Upper lobe of left lung (tissue), 6 donors: ENCODE measurements at regions not wholly inside any gene's neighbourhood (a gene's known extent, or its start where the extent isn't known, plus 50 kb on each side); places are given as distances from the start of the nearest gene placed in this dataset.

Experiments
- ATAC-seq, 2 donors: fragments of 200-7000 bp; cut with Tn5 transposase; one replicate each; pipeline ENCODE4 v1.9.1; 2022; ENCODE audit warnings: mild to moderate bottlenecking in 2 of 2, moderate library complexity in 2 of 2; ENCODE audit not compliant: low FRiP score in 2 of 2
- DNase-seq, 2 donors: peaks; one replicate each; pipeline ENCODE4 v3.0.0-alpha.2; 2019 to 2020
- H3K27ac ChIP-seq, 4 donors: fragments of 200-600 bp; sonication (generic); one replicate each; pipeline ENCODE4 v1.5.1; 2016 to 2019
- H3K27me3 ChIP-seq, 4 donors: fragments of 200-600 bp; sonication (generic); one replicate each; pipeline ENCODE4 v1.5.1; 2017 to 2019
- H3K36me3 ChIP-seq, 4 donors: fragments of 200-600 bp; sonication (generic); one replicate each; pipeline ENCODE4 v1.5.1; 2016 to 2019
- H3K4me1 ChIP-seq, 4 donors: fragments of 200-600 bp; sonication (generic); one replicate each; pipeline ENCODE4 v1.5.1; 2018 to 2019
- H3K4me3 ChIP-seq, 4 donors: fragments of 200-600 bp; sonication (generic); one replicate each; pipeline ENCODE4 v1.5.1; 2017 to 2019; ENCODE audit warnings: mild to moderate bottlenecking in 2 of 4, moderate library complexity in 1 of 4
- H3K9me3 ChIP-seq, 4 donors: fragments of 200-600 bp; sonication (generic); one replicate each; pipeline ENCODE4 v1.5.1; 2018 to 2019
- EP300 ChIP-seq, 4 donors: sonication (generic); formaldehyde crosslinking; IDR thresholded peaks; one replicate each; pipeline ENCODE4 v1.5.1; 2017; ENCODE audit warnings: antibody characterized with exemption in 4 of 4, control low read depth in 2 of 4
- POLR2A ChIP-seq, 4 donors: fragments of 450-650 bp; IDR thresholded peaks; one replicate each; pipeline ENCODE4 v1.5.1; 2016 to 2017; ENCODE audit warnings: antibody characterized with exemption in 4 of 4, mild to moderate bottlenecking in 2 of 4
- POLR2AphosphoS5 ChIP-seq, 2 donors: sonication (generic); formaldehyde crosslinking; IDR thresholded peaks; one replicate each; pipeline ENCODE4 v1.5.1; 2017; ENCODE audit warnings: antibody characterized with exemption in 2 of 2
- WGBS, 2 donors: methylation state at CpG; one replicate each; pipeline ENCODE4 v1.1.5; 2017 to 2018; 5-methylcytosine and 5-hydroxymethylcytosine counted together
- TF ChIP-seq, protein P1 (sequence below), 6 experiments: fragments of 450-650 bp in 4 of 6; fragments of 200-600 bp in 2 of 6; sonication (generic) in 2 of 6; IDR thresholded peaks; one replicate each; pipeline ENCODE4 v1.5.1; 2016 to 2019; ENCODE audit warnings: antibody characterized with exemption in 6 of 6
- donor health status: DM: no; HTN: no; CAD: no; lungs with moderate emphysema.
- donor health status: DM: no; HTN: yes; CAD: no; lungs with severe emphysema.

DNA sequence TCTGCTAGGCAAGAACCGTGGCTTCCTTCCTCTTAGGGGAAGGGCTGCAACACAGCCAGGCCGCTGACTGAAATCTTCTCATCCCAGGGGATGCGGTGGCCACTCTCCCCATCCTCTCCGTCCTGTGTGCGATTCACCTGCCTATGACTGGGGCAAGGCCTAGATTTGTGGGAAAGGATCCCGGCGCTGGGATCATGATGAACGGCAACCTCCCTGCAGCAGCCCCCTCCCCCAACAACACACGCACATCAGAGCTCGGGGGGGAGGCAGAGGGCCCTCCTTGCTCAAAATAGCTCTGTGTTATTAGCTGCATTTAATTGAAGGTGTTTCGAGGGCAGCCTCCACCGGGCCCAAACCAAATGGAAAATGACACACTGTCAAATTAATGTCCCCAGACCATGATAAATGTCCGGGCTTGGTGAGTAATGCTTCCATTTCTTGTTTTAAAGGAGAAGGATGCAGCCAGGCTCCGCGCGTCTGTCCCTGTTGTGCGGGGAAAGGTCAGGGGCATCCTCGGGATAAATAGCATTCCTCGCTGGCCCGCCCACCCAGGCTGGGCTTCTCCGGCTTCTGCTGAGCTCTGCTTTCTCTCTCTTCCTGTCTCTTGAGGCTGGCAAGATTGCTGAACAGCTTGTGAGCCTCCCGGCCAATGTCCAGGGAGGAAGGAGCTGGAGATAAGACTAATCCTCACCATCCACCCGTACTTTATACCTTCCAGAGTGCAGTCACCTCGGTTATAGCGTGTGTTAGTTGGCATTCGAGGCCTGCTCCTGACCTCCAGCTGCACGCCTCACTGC, 56.4 kb upstream of the TLE3 start:
- 66 to 74% methylated on average over 21 to 27 of the region's 27 CpGs for WGBS, 2 donors
- Histone ChIP-seq H3K27ac (peak overlapping the region in 1 of 4 donors; percentile 45), H3K4me3 (no peak overlapping the region), H3K36me3 (no peaks in the 10 kb centered on the region), H3K9me3 (no peaks in the 10 kb centered on the region), H3K4me1 (peaks cover 21 to 34% (median 31%) of the 10 kb centered on the region in 4 donors), H3K27me3 (no peaks in the 10 kb centered on the region)
- no peak for TF ChIP-seq POLR2A (IDR thresholded peaks at IDR 0.05)
- no peak for TF ChIP-seq EP300 (IDR thresholded peaks at IDR 0.05)
- no peak for TF ChIP-seq POLR2AphosphoS5 (IDR thresholded peaks at IDR 0.05)
- TF ChIP-seq, protein P1, sequence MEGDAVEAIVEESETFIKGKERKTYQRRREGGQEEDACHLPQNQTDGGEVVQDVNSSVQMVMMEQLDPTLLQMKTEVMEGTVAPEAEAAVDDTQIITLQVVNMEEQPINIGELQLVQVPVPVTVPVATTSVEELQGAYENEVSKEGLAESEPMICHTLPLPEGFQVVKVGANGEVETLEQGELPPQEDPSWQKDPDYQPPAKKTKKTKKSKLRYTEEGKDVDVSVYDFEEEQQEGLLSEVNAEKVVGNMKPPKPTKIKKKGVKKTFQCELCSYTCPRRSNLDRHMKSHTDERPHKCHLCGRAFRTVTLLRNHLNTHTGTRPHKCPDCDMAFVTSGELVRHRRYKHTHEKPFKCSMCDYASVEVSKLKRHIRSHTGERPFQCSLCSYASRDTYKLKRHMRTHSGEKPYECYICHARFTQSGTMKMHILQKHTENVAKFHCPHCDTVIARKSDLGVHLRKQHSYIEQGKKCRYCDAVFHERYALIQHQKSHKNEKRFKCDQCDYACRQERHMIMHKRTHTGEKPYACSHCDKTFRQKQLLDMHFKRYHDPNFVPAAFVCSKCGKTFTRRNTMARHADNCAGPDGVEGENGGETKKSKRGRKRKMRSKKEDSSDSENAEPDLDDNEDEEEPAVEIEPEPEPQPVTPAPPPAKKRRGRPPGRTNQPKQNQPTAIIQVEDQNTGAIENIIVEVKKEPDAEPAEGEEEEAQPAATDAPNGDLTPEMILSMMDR (IDR thresholded peaks at IDR 0.05), result no peak
- peak; percentile 3 to 40 for ATAC-seq
- DNase-seq, result no peak

DNA sequence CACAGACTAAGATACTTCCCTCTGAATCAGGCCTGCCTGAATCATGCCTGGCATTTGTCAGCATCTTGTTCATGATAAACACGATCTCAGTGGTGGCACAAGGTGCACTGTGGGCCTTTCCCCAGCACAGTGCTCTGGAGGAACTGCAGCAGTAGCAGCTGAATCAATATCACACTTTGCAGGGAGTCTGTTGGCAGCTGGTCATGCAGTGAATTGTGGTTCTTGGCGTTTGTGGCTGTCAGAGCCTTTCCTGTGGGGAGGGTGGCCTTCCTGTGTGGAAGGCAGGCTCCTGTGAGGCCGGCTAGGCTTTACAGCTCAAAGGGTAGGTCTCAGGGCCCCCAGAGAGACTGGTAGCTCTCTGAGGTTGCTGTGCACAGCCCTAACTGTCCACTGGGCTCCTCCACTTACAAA, 54.4 kb upstream of the TLE3 start:
- ATAC-seq (no peak), DNase-seq (no peak)
- 36% methylated on average over 3 of the region's 3 CpGs; no CpG with 5 or more reads in 1 of the 2 donors for WGBS, 2 donors
- Histone ChIP-seq H3K27me3 (no peaks in the 10 kb centered on the region), H3K4me3 (no peak overlapping the region), H3K4me1 (peaks cover 20 to 38% (median 30%) of the 10 kb centered on the region in 4 donors), H3K9me3 (no peaks in the 10 kb centered on the region), H3K36me3 (no peaks in the 10 kb centered on the region), H3K27ac (no peak overlapping the region)
- TF ChIP-seq EP300 (IDR thresholded peaks at IDR 0.05), result no peak
- TF ChIP-seq, protein P1 (IDR thresholded peaks at IDR 0.05), result no peak
- TF ChIP-seq POLR2A (IDR thresholded peaks at IDR 0.05), result no peak
- no peak for TF ChIP-seq POLR2AphosphoS5 (IDR thresholded peaks at IDR 0.05)

DNA sequence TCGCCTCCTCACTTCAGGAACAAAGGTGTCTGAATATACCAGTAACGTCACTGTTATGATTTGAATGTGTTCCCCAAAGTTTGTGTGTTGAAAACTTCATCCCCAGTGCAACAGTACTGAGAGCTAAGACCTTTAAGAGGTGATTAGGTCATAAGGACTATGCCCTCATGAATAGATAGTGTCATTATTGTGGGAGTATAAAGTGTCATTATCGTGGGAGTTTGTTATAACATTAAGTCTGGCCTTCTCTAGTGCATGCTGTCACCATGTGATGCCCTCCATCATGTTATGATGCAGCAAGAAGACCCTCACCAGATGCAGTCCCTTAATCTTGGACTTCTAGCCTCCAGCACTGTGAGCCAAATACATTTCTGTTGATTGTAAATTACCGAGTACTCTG, 53.7 kb upstream of the TLE3 start:
- Histone ChIP-seq H3K36me3 (no peaks in the 10 kb centered on the region), H3K27me3 (no peaks in the 10 kb centered on the region), H3K27ac (no peak overlapping the region), H3K4me1 (peaks cover 14 to 34% (median 25%) of the 10 kb centered on the region in 4 donors), H3K9me3 (no peaks in the 10 kb centered on the region), H3K4me3 (no peak overlapping the region)
- ATAC-seq, result no peak
- 80 to 87% methylated on average over 3 to 4 of the region's 4 CpGs for whole genome bisulfite sequencing, 2 donors
- DNase-seq, result no peak
- TF ChIP-seq EP300 (IDR thresholded peaks at IDR 0.05), result no peak
- no peak for TF ChIP-seq POLR2AphosphoS5 (IDR thresholded peaks at IDR 0.05)
- TF ChIP-seq, protein P1 (IDR thresholded peaks at IDR 0.05), result no peak
- TF ChIP-seq POLR2A (IDR thresholded peaks at IDR 0.05), result no peak

DNA sequence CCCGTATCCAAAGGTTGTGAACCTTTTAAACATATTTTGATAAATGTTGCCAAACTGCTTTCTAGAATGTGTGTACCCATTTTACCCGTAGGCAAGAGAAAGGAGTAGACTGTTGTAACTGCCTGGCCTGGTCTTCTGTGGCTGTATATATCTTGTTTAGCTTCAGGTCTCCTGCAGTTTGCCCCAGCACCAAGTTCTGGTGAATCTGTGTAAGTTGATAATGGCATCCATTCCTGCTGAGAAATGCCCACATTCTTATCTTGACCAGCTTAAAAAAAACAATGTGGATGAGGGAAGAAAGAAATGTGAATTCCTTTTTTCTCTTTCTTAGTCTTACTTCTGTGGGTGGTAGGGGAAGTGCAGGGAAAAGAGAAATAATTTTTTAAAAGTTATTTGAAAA, 53.3 kb upstream of the TLE3 start:
- Histone ChIP-seq H3K4me3 (no peak overlapping the region), H3K36me3 (no peaks in the 10 kb centered on the region), H3K27ac (no peak overlapping the region), H3K4me1 (peaks cover 14 to 29% (median 21%) of the 10 kb centered on the region in 4 donors), H3K9me3 (no peaks in the 10 kb centered on the region), H3K27me3 (no peaks in the 10 kb centered on the region)
- WGBS, 2 donors, result 90 to 94% methylated on average over 2 of the region's 2 CpGs
- DNase-seq, result no peak
- no peak for ATAC-seq
- TF ChIP-seq, protein P1 (IDR thresholded peaks at IDR 0.05), result no peak

DNA sequence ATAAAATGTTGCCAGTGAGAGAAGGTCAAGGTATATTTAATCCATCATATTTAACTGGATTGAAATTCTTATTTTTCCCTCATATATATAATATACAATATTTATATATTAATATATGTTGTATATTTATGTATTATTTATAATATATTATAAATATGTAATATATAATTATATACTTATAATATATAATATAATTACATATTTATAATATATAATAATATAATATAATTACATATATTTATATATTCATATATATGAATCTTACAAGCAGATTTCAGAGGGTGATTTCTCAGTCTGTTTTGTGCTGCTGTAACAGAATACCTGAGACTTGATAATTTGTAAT, 52.7 kb upstream of the TLE3 start:
- ATAC-seq (no peak), DNase-seq (no peak)
- H3K27ac ChIP-seq, result no peak overlapping the region
- H3K4me3 ChIP-seq, result no peak overlapping the region
- no peaks in the 10 kb centered on the region for H3K36me3 ChIP-seq
- peaks cover 14 to 26% (median 15%) of the 10 kb centered on the region in 4 donors for H3K4me1 ChIP-seq
- no peaks in the 10 kb centered on the region for H3K27me3 ChIP-seq
- TF ChIP-seq POLR2AphosphoS5 (IDR thresholded peaks at IDR 0.05), result no peak
- TF ChIP-seq EP300 (IDR thresholded peaks at IDR 0.05), result no peak
- TF ChIP-seq, protein P1 (IDR thresholded peaks at IDR 0.05), result no peak
- TF ChIP-seq POLR2A (IDR thresholded peaks at IDR 0.05), result no peak
- no peaks in the 10 kb centered on the region for H3K9me3 ChIP-seq
